Choroid plexus epithelial cell (primary cell): ENCODE measurements at regions not wholly inside any gene's neighbourhood (a gene's known extent, or its start where the extent isn't known, plus 50 kb on each side); places are given as distances from the start of the nearest gene placed in this dataset.

ENCODE experiments used
- DNase-seq: peaks from one replicate; pipeline ENCODE4 v3.0.0-alpha.2; 2010; ENCODE audit warnings: low read depth
- H3K4me3 ChIP-seq: 2 replicates; pipeline ENCODE4 v1.5.1; 2011; ENCODE audit warnings: low read depth, mild to moderate bottlenecking, control low read depth, low read length, moderate library complexity
- CTCF ChIP-seq: conservative IDR thresholded peaks from 2 replicates; pipeline ENCODE4 v1.5.1; 2011; ENCODE audit warnings: low read depth, mild to moderate bottlenecking, control low read depth, inconsistent platforms, low read length, moderate library complexity

DNA sequence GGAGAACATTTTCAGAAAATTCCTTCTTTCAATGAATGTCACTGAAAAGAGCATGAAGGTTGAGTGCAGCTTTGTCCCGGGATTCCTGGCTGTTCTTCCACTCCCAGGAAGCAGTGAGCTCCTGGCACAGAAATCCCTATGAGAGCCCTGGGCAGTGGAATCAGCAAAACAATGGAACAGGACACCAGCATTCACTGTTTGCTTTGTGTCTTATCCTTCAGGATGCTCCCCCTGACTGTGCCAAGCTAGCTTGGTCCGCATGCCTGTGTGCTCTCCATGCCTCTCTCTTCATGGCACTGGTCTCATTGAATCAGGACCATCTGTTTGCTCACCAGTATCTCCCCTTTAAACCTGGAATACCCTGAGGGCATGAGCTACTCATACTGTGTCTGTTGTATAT is 102.0 kb upstream of the GADL1 start:
- TF ChIP-seq CTCF, result no peak
- no peak overlapping the region for H3K4me3 ChIP-seq
- no peak for DNase-seq

DNA sequence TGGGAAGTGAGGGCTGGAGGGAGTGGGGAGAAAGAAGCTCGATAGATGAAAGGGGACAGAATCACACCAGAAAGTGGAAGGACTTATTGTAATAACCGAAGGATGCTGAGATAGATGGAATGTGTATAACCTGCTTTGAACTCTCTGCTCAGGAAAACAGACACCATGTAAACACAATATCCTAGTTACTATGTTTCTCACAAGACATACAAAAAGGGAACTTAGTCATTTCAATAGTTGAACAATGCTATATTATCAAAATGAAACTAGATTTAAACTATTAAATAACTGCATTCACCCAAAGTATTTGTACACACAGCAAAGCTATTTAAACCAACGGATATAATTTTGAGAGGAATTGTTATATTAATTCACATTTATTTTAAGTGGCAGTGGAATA is 108.3 kb upstream of the GADL1 start:
- no peak overlapping the region for H3K4me3 ChIP-seq
- no peak for DNase-seq
- no peak for TF ChIP-seq CTCF

DNA sequence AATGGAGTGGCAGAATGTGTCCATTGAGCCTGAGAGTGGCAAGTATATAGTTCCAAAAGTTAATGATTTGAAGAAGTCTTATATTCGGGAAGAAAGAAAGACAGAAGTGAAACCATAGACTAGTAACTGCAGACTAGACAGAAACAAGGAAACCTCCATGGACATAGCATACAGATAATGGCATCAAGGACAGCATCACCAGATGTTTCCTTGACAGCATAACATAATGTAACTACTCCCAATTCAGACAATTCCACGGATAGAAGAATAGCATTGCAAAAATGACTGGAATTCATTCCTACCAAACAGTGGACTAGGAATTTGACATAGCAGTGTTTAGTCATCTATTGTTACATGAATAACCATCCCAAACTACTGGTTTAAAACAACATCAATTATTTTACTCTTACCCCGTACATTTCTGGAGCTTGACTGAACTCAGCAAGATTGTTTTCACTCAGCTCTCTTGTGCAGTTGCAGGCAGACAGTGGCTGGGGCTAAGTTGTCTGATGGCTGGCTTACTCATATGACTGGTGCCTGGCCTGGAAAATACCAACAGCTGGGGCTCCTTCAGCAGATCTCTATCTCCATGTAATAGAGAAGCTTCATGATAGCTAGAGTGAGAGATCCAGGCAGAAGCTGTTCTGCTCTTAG is 109.7 kb upstream of the GADL1 start:
- peak; percentile 83 for DNase-seq
- TF ChIP-seq CTCF, result no peak
- H3K4me3 ChIP-seq, result no peak overlapping the region

DNA sequence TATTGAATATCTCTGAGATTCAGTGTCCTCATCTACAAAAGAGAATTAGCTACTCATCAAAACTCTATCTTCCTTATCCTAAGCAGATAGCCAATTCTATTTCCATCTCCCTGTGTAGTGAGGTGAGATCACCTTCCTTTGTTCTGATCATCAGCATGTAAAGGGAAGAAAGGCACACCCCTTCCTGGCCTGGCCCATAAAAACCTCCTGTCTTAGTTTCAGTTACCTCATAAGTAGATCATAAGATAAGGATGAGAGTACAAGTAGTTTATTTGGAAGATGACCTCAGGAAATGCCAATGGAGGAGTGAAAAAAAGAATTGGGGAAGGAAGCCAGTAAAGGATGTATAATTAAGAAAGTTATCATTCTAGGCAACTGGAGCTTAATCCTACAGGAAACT is 114.5 kb upstream of the GADL1 start:
- TF ChIP-seq CTCF, result no peak
- H3K4me3 ChIP-seq, result no peak overlapping the region
- peak; percentile 30 for DNase-seq

DNA sequence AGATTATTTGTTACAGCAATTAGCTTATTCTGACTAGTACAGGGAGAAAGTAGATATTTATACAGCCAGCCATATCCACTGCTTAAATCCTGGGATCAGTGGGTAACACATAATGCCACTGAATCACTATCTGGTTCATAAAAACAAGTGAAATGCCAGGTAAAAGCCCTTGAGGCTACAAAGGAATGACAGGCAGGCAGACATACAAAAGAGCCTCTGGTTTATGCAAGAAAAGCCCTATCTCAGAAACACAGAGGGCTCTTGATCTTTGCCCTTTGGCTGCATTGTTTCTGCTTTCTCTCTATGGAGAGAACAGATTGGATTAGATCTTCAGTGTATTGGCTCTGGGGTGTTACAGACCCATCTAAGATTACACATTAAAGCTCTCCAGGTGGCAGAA is 115.4 kb upstream of the GADL1 start:
- TF ChIP-seq CTCF, result no peak
- no peak for DNase-seq
- H3K4me3 ChIP-seq, result no peak overlapping the region

GRCh38 chr3:31010491-31010890 is 116.0 kb upstream of the GADL1 start:
- peak; percentile 58 for DNase-seq
- no peak overlapping the region for H3K4me3 ChIP-seq
- TF ChIP-seq CTCF, result no peak

GRCh38 chr3:31011380-31011779 is 116.9 kb upstream of the GADL1 start:
- DNase-seq, result no peak
- no peak overlapping the region for H3K4me3 ChIP-seq
- no peak for TF ChIP-seq CTCF
